H9 (cell line): ENCODE measurements at regions not wholly inside any gene's neighbourhood (a gene's known extent, or its start where the extent isn't known, plus 50 kb on each side); places are given as distances from the start of the nearest gene placed in this dataset.

Source experiments
- DNase-seq: peaks from one replicate; pipeline ENCODE4 v3.0.0-alpha.2; 2017
- H2AFZ ChIP-seq: one replicate; pipeline ENCODE4 v1.6.1; 2013; ENCODE audit warnings: mild to moderate bottlenecking, low read length, control low read depth, moderate library complexity
- H2AK5ac ChIP-seq: 2 replicates; pipeline ENCODE4 v1.6.1; 2013; ENCODE audit warnings: low read length, control low read depth, mixed read lengths; ENCODE audit not compliant: insufficient read length
- H2BK120ac ChIP-seq: one replicate; pipeline ENCODE4 v1.6.1; 2013; ENCODE audit warnings: low read depth, mild to moderate bottlenecking, low read length, control low read depth, inconsistent platforms; ENCODE audit not compliant: poor library complexity, severe bottlenecking
- H2BK12ac ChIP-seq: 2 replicates; pipeline ENCODE4 v1.6.1; 2013; ENCODE audit warnings: low read length, control low read depth, mixed read lengths, low read depth; ENCODE audit not compliant: insufficient read length
- H2BK15ac ChIP-seq: 2 replicates; pipeline ENCODE4 v1.6.1; 2013; ENCODE audit warnings: low read depth, low read length, control low read depth
- H2BK20ac ChIP-seq: one replicate; pipeline ENCODE4 v1.6.1; 2013; ENCODE audit warnings: low read depth, mild to moderate bottlenecking, low read length, control low read depth, inconsistent platforms; ENCODE audit not compliant: poor library complexity, severe bottlenecking
- H2BK5ac ChIP-seq: 2 replicates; pipeline ENCODE4 v1.6.1; 2013; ENCODE audit warnings: low read length, control low read depth, mixed read lengths; ENCODE audit not compliant: insufficient read length
- H3K14ac ChIP-seq: 2 replicates; pipeline ENCODE4 v1.6.1; 2013; ENCODE audit warnings: low read length, control low read depth; ENCODE audit not compliant: insufficient read depth
- H3K18ac ChIP-seq: 2 replicates; pipeline ENCODE4 v1.6.1; 2013; ENCODE audit warnings: low read depth, mild to moderate bottlenecking, mixed read lengths, low read length, control low read depth; ENCODE audit not compliant: insufficient read length
- H3K23ac ChIP-seq: 2 replicates; pipeline ENCODE4 v1.6.1; 2013; ENCODE audit warnings: low read length, control low read depth, mixed read lengths, low read depth; ENCODE audit not compliant: insufficient read length
- H3K23me2 ChIP-seq: 2 replicates; pipeline ENCODE4 v1.6.1; 2013; ENCODE audit warnings: low read depth, mild to moderate bottlenecking, mixed read lengths, low read length, control low read depth; ENCODE audit not compliant: insufficient read length, poor library complexity, severe bottlenecking
- H3K27ac ChIP-seq: 2 replicates; pipeline ENCODE4 v1.5.1; 2013; ENCODE audit warnings: low read length, control low read depth, mixed read lengths, low read depth; ENCODE audit not compliant: insufficient read length
- H3K27me3 ChIP-seq: 2 replicates; pipeline ENCODE4 v1.6.1; 2013; ENCODE audit warnings: low read length, control low read depth, inconsistent platforms; ENCODE audit not compliant: insufficient read depth
- H3K4ac ChIP-seq: 2 replicates; pipeline ENCODE4 v1.6.1; 2013; ENCODE audit warnings: low read depth, mild to moderate bottlenecking, control low read depth, inconsistent platforms, low read length, moderate library complexity
- H3K4me1 ChIP-seq: 2 replicates; pipeline ENCODE4 v1.6.1; 2013; ENCODE audit warnings: low read length, control low read depth, inconsistent platforms; ENCODE audit not compliant: insufficient read depth
- H3K4me2 ChIP-seq: 2 replicates; pipeline ENCODE4 v1.6.1; 2013; ENCODE audit warnings: low read length, control low read depth, mixed read lengths; ENCODE audit not compliant: insufficient read length, insufficient read depth
- H3K56ac ChIP-seq: 2 replicates; pipeline ENCODE4 v1.6.1; 2013; ENCODE audit warnings: low read depth, mild to moderate bottlenecking, mixed read lengths, low read length, control low read depth; ENCODE audit not compliant: insufficient read length
- H3K79me1 ChIP-seq: 2 replicates; pipeline ENCODE4 v1.6.1; 2013; ENCODE audit warnings: low read depth, mild to moderate bottlenecking, moderate library complexity, low read length, control low read depth, inconsistent platforms; ENCODE audit not compliant: insufficient read depth, poor library complexity, severe bottlenecking
- H3K79me2 ChIP-seq: 2 replicates; pipeline ENCODE4 v1.6.1; 2013; ENCODE audit warnings: low read length, control low read depth, inconsistent platforms; ENCODE audit not compliant: insufficient read depth
- H3K9ac ChIP-seq: 2 replicates; pipeline ENCODE4 v1.6.1; 2013; ENCODE audit warnings: low read length, control low read depth, mixed read lengths; ENCODE audit not compliant: insufficient read length; ENCODE audit errors: extremely low read depth
- H3K9me3 ChIP-seq: one replicate; pipeline ENCODE4 v1.6.1; 2013; ENCODE audit warnings: low read depth, low read length, inconsistent platforms; ENCODE audit not compliant: control insufficient read depth
- H3T11ph ChIP-seq: one replicate; pipeline ENCODE4 v1.6.1; 2013; ENCODE audit warnings: mild to moderate bottlenecking, low read length, control low read depth, inconsistent platforms
- H4K20me1 ChIP-seq: one replicate; pipeline ENCODE4 v1.6.1; 2013; ENCODE audit not compliant: control insufficient read depth, insufficient read length, insufficient read depth
- H4K5ac ChIP-seq: 2 replicates; pipeline ENCODE4 v1.6.1; 2013; ENCODE audit warnings: low read depth, mild to moderate bottlenecking, mixed read lengths, low read length, control low read depth; ENCODE audit not compliant: insufficient read length
- H4K8ac ChIP-seq: replicated peaks from 2 replicates; pipeline ENCODE4 v1.6.1; 2013; ENCODE audit warnings: low read length, control low read depth, mixed read lengths, low read depth; ENCODE audit not compliant: insufficient read length
- H4K91ac ChIP-seq: 2 replicates; pipeline ENCODE4 v1.6.1; 2013; ENCODE audit warnings: low read depth, mild to moderate bottlenecking, moderate library complexity, mixed read lengths, low read length, control low read depth; ENCODE audit not compliant: insufficient read length
- H3K27ac Mint-ChIP-seq, 3 experiments: 2 replicates in 2 of 3; 3 replicates in 1 of 3; pipeline ENCODE4 v1.8.0; 2020 to 2021; ENCODE audit warnings: mixed read lengths in 3 of 3, mild to moderate bottlenecking in 1 of 3, moderate library complexity in 1 of 3
- H3K27me3 Mint-ChIP-seq: 2 replicates; pipeline ENCODE4 v1.8.0; 2021; ENCODE audit warnings: low read depth, mild to moderate bottlenecking, moderate library complexity, mixed read lengths
- H3K36me3 Mint-ChIP-seq, 3 experiments: 2 replicates in 2 of 3; 3 replicates in 1 of 3; pipeline ENCODE4 v1.8.0; 2020 to 2021; ENCODE audit warnings: low read depth in 3 of 3, mixed read lengths in 3 of 3; ENCODE audit not compliant: insufficient read depth in 1 of 3
- H3K4me1 Mint-ChIP-seq, 2 experiments: 2 replicates each; pipeline ENCODE4 v1.8.0; 2020; ENCODE audit warnings: mixed read lengths in 2 of 2
- H3K4me3 Mint-ChIP-seq, 2 experiments: 2 replicates in 1 of 2; 3 replicates in 1 of 2; pipeline ENCODE4 v1.8.0; 2020 to 2021; ENCODE audit warnings: mild to moderate bottlenecking in 2 of 2, mixed read lengths in 2 of 2, moderate library complexity in 1 of 2
- H3K9me3 Mint-ChIP-seq, 2 experiments: 2 replicates in 1 of 2; 3 replicates in 1 of 2; pipeline ENCODE4 v1.8.0; 2020; ENCODE audit warnings: mild to moderate bottlenecking in 2 of 2, mixed read lengths in 2 of 2, moderate library complexity in 1 of 2
- WGBS: extraction: QIAGEN DNeasy Blood & Tissue Kit; methylation state at CpG from one replicate; pipeline ENCODE4 v1.1.7; 2013; ENCODE audit warnings: missing lambda C conversion rate, low lambda C conversion rate, mixed read lengths; ENCODE audit not compliant: insufficient read length; ENCODE audit errors: extremely low coverage; 5-methylcytosine and 5-hydroxymethylcytosine counted together
- TF ChIP-seq, protein P1 (sequence below): fragments of 200-600 bp; sonication (generic); conservative IDR thresholded peaks from 3 replicates; pipeline ENCODE4 v1.8.0; 2021; ENCODE audit warnings: antibody characterized with exemption, mild to moderate bottlenecking

DNA sequence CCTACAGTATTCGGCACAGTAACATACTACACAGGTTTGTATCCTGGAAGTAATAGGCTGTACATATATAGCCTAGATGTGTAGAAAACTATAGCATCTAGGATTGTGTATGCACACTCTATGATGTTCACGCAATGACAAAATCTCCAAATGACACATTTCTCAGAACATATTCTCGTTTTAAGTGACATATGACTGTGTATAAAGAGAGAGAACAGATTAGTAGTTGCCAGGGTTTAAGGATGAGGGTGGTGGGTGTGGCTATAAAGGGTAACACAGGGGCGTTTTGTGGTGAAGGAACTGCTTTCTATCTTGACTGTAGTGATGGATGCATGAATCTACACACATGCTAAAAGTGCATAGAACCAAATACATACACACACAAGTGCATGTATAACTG, 101.2 kb downstream of the ARL4A start:
- Histone ChIP-seq H2BK20ac (no peak overlapping the region), H2BK15ac (no peak overlapping the region), H3K4me2 (no peak overlapping the region), H4K20me1 (no peaks in the 10 kb centered on the region), H2BK120ac (no peak overlapping the region), H3K14ac (no peak overlapping the region), H3K23me2 (no peaks in the 10 kb centered on the region), H3K23ac (no peak overlapping the region), H3K9ac (no peak overlapping the region), H2BK12ac (no peak overlapping the region), H3K27me3 (no peaks in the 10 kb centered on the region), H2AFZ (no peak overlapping the region), H2AK5ac (no peak overlapping the region), H3K79me2 (no peaks in the 10 kb centered on the region), H4K8ac (no peak overlapping the region), H4K91ac (no peak overlapping the region), H3K18ac (no peak overlapping the region), H3K9me3 (no peaks in the 10 kb centered on the region), H3K27ac (no peak overlapping the region), H3K56ac (no peak overlapping the region), H3K4ac (no peak overlapping the region), H4K5ac (no peak overlapping the region), H2BK5ac (no peak overlapping the region), H3T11ph (no peak overlapping the region), H3K4me1 (no peaks in the 10 kb centered on the region), H3K79me1 (no peaks in the 10 kb centered on the region)
- no CpG with 5 or more reads among the region's 4 CpGs for WGBS
- Mint-ChIP-seq H3K36me3 (no peaks in the 10 kb centered on the region), H3K9me3 (no peaks in the 10 kb centered on the region), H3K4me1 (no peaks in the 10 kb centered on the region), H3K27ac (no peak overlapping the region), H3K27me3 (no peaks in the 10 kb centered on the region), H3K4me3 (no peak overlapping the region)
- TF ChIP-seq, protein P1, sequence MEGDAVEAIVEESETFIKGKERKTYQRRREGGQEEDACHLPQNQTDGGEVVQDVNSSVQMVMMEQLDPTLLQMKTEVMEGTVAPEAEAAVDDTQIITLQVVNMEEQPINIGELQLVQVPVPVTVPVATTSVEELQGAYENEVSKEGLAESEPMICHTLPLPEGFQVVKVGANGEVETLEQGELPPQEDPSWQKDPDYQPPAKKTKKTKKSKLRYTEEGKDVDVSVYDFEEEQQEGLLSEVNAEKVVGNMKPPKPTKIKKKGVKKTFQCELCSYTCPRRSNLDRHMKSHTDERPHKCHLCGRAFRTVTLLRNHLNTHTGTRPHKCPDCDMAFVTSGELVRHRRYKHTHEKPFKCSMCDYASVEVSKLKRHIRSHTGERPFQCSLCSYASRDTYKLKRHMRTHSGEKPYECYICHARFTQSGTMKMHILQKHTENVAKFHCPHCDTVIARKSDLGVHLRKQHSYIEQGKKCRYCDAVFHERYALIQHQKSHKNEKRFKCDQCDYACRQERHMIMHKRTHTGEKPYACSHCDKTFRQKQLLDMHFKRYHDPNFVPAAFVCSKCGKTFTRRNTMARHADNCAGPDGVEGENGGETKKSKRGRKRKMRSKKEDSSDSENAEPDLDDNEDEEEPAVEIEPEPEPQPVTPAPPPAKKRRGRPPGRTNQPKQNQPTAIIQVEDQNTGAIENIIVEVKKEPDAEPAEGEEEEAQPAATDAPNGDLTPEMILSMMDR, result no peak
- DNase-seq, result no peak
